ENCODE measurements at regions not wholly inside any gene's neighbourhood (a gene's known extent, or its start where the extent isn't known, plus 50 kb on each side); places are given as distances from the start of the nearest gene placed in this dataset.
"Not testable (repeated sequence)": the region's sequence is repeated elsewhere in the genome, so short reads cannot be mapped to it uniquely, and the experiment has no call there.

GRCh38 chr6:21730533-21730932 lies 137.0 kb downstream of the SOX4 start:
- Histone ChIP-seq H3K79me2 (ENCODE audit: low read length) (no peaks in the 10 kb centered on the region), H4K20me1 (ENCODE audit: insufficient read depth, low read length) (no peaks in the 10 kb centered on the region), H2AFZ (ENCODE audit: low read length) (no peak overlapping the region), H3K4me3 (ENCODE audit: low read length) (no peak overlapping the region), H3K9ac (ENCODE audit: low read length) (no peak overlapping the region), H3K27me3 (replicated peaks; ENCODE audit: insufficient read depth, low read length) (no peaks in the 10 kb centered on the region), H3K27ac (ENCODE audit: low read length) (no peak overlapping the region), H3K4me2 (ENCODE audit: low read depth, low read length) (no peak overlapping the region), H3K36me3 (replicated peaks; ENCODE audit: insufficient read depth, low read length) (no peaks in the 10 kb centered on the region), H3K9me2 (replicated peaks; ENCODE audit: insufficient read depth, low read length) (no peaks in the 10 kb centered on the region), H3K9me3 (replicated peaks; ENCODE audit: insufficient read depth, low read length) (no peaks in the 10 kb centered on the region), H3K4me1 (ENCODE audit: low read length) (no peaks in the 10 kb centered on the region), H3F3A (ENCODE audit: insufficient read depth, low read length) (no peaks in the 10 kb centered on the region)
- TF ChIP-seq EZH2 (optimal IDR thresholded peaks at IDR 0.05; ENCODE audit: low read depth, low read length), result no peak
- no peak for DNase-seq

- Histone ChIP-seq H3K79me2 (ENCODE audit: low read length) (no peaks in the 10 kb centered on the region), H3K4me3 (ENCODE audit: low read length) (no peak overlapping the region), H3K4me1 (ENCODE audit: low read length) (no peaks in the 10 kb centered on the region), H3K27ac (ENCODE audit: low read length) (no peak overlapping the region), H3K9ac (ENCODE audit: low read length) (no peak overlapping the region), H3K9me3 (replicated peaks; ENCODE audit: insufficient read depth, low read length) (no peaks in the 10 kb centered on the region), H3K36me3 (replicated peaks; ENCODE audit: insufficient read depth, low read length) (no peaks in the 10 kb centered on the region), H3K27me3 (replicated peaks; ENCODE audit: insufficient read depth, low read length) (no peaks in the 10 kb centered on the region), H2AFZ (ENCODE audit: low read length) (no peak overlapping the region), H3F3A (ENCODE audit: insufficient read depth, low read length) (no peaks in the 10 kb centered on the region), H4K20me1 (ENCODE audit: insufficient read depth, low read length) (no peaks in the 10 kb centered on the region), H3K4me2 (ENCODE audit: low read depth, low read length) (no peak overlapping the region), H3K9me2 (replicated peaks; ENCODE audit: insufficient read depth, low read length) (no peaks in the 10 kb centered on the region)
- DNase-seq, result no peak
- no peak for TF ChIP-seq EZH2phosphoT487 (IDR thresholded peaks at IDR 0.05; ENCODE audit: low read length)
- TF ChIP-seq EZH2 (optimal IDR thresholded peaks at IDR 0.05; ENCODE audit: low read depth, low read length), result no peak
- TF ChIP-seq CTCF (IDR thresholded peaks at IDR 0.05; ENCODE audit: low read length), result no peak
Measured at GRCh38 chr6:21731411-21732031, 138.0 kb downstream of the SOX4 start.

- H3K36me3 ChIP-seq (replicated peaks; ENCODE audit: insufficient read depth, low read length); H3K79me2 ChIP-seq (ENCODE audit: low read length); H3K9me2 ChIP-seq (replicated peaks; ENCODE audit: insufficient read depth, low read length); H3K9me3 ChIP-seq (replicated peaks; ENCODE audit: insufficient read depth, low read length); H3K9ac ChIP-seq (ENCODE audit: low read length); H2AFZ ChIP-seq (ENCODE audit: low read length); H3K27ac ChIP-seq (ENCODE audit: low read length); H3K4me1 ChIP-seq (ENCODE audit: low read length); H3K4me2 ChIP-seq (ENCODE audit: low read depth, low read length); H3K4me3 ChIP-seq (ENCODE audit: low read length); H3K27me3 ChIP-seq (replicated peaks; ENCODE audit: insufficient read depth, low read length); H4K20me1 ChIP-seq (ENCODE audit: insufficient read depth, low read length); DNase-seq; H3F3A ChIP-seq (ENCODE audit: insufficient read depth, low read length): not testable (repeated sequence)
Measured at GRCh38 chr6:21732032-21732730, 138.6 kb downstream of the SOX4 start.

GRCh38 chr6:21732731-21733130 lies 139.2 kb downstream of the SOX4 start:
- TF ChIP-seq CTCF (IDR thresholded peaks at IDR 0.05; ENCODE audit: low read length) (no peak), EZH2phosphoT487 (IDR thresholded peaks at IDR 0.05; ENCODE audit: low read length) (no peak), EZH2 (optimal IDR thresholded peaks at IDR 0.05; ENCODE audit: low read depth, low read length) (no peak)
- Histone ChIP-seq H3K9me2 (replicated peaks; ENCODE audit: insufficient read depth, low read length) (no peaks in the 10 kb centered on the region), H3K79me2 (ENCODE audit: low read length) (no peaks in the 10 kb centered on the region), H3K4me2 (ENCODE audit: low read depth, low read length) (no peak overlapping the region), H3K9ac (ENCODE audit: low read length) (no peak overlapping the region), H3K36me3 (replicated peaks; ENCODE audit: insufficient read depth, low read length) (no peaks in the 10 kb centered on the region), H2AFZ (ENCODE audit: low read length) (no peak overlapping the region), H3F3A (ENCODE audit: insufficient read depth, low read length) (no peaks in the 10 kb centered on the region), H3K27ac (ENCODE audit: low read length) (no peak overlapping the region), H4K20me1 (ENCODE audit: insufficient read depth, low read length) (no peaks in the 10 kb centered on the region), H3K4me1 (ENCODE audit: low read length) (no peaks in the 10 kb centered on the region), H3K4me3 (ENCODE audit: low read length) (no peak overlapping the region), H3K27me3 (replicated peaks; ENCODE audit: insufficient read depth, low read length) (no peaks in the 10 kb centered on the region), H3K9me3 (replicated peaks; ENCODE audit: insufficient read depth, low read length) (no peaks in the 10 kb centered on the region)
- no peak for DNase-seq

Measured in MM.1S (cell line).